Endothelial cell of hepatic sinusoid (primary cell): ENCODE measurements at regions not wholly inside any gene's neighbourhood (a gene's known extent, or its start where the extent isn't known, plus 50 kb on each side); places are given as distances from the start of the nearest gene placed in this dataset.

Source experiments
- in situ Hi-C: cut with HindIII; loops from 2 replicates; pipeline ENCODE4 v1.10.0; 2017; ENCODE audit warnings: low sequenced_read_pairs

GRCh38 chr1:170219163-170219562 lies 73.4 kb downstream of the NTMT2 start:
- in situ Hi-C loops: no loop called here

GRCh38 chr1:170221031-170221430 lies 75.3 kb downstream of the NTMT2 start:
- in situ Hi-C loops: no loop called here

- in situ Hi-C loops: no loop called here
Observed at GRCh38 chr1:170221495-170221894, 75.7 kb downstream of the NTMT2 start.

- in situ Hi-C loops: no loop called here
Observed at GRCh38 chr1:170224469-170224868, 78.7 kb downstream of the NTMT2 start.

- in situ Hi-C loops: no loop called here
Observed at GRCh38 chr1:170225781-170226530, 80.2 kb downstream of the NTMT2 start.

- in situ Hi-C loops: no loop called here
Observed at GRCh38 chr1:170226767-170227166, 81.0 kb downstream of the NTMT2 start.

- in situ Hi-C loops: no loop called here
Observed at GRCh38 chr1:170230323-170230722, 84.6 kb downstream of the NTMT2 start.

- in situ Hi-C loops: no loop called here
Observed at GRCh38 chr1:170231662-170232061, 85.9 kb downstream of the NTMT2 start.

GRCh38 chr1:170238704-170239391 lies 93.1 kb downstream of the NTMT2 start:
- in situ Hi-C loops: loop anchor here (5.0 kb wide), 1 partner anchor 107 kb away; no protein-coding TSS in a partner anchor

GRCh38 chr1:170239445-170239844 lies 93.7 kb downstream of the NTMT2 start:
- in situ Hi-C loops: loop anchor here (5.0 kb wide), 1 partner anchor 107 kb away; no protein-coding TSS in a partner anchor

GRCh38 chr1:170240409-170240808 lies 94.7 kb downstream of the NTMT2 start:
- in situ Hi-C loops: no loop called here

- in situ Hi-C loops: no loop called here
Observed at GRCh38 chr1:170241266-170241851, 95.6 kb downstream of the NTMT2 start.

GRCh38 chr1:170247751-170248521 lies 102.2 kb downstream of the NTMT2 start:
- in situ Hi-C loops: no loop called here

GRCh38 chr1:170250531-170251276 lies 104.9 kb downstream of the NTMT2 start:
- in situ Hi-C loops: no loop called here

- in situ Hi-C loops: no loop called here
Observed at GRCh38 chr1:170252851-170253579, 107.3 kb downstream of the NTMT2 start.

GRCh38 chr1:170254371-170254770 lies 108.6 kb downstream of the NTMT2 start:
- in situ Hi-C loops: no loop called here

- in situ Hi-C loops: no loop called here
Observed at GRCh38 chr1:170261669-170262068, 115.9 kb downstream of the NTMT2 start.

GRCh38 chr1:170262276-170262939 lies 116.6 kb downstream of the NTMT2 start:
- in situ Hi-C loops: no loop called here

GRCh38 chr1:170265234-170265633 lies 119.5 kb downstream of the NTMT2 start:
- in situ Hi-C loops: no loop called here
